ENCODE measurements at regions not wholly inside any gene's neighbourhood (a gene's known extent, or its start where the extent isn't known, plus 50 kb on each side); places are given as distances from the start of the nearest gene placed in this dataset.

DNA sequence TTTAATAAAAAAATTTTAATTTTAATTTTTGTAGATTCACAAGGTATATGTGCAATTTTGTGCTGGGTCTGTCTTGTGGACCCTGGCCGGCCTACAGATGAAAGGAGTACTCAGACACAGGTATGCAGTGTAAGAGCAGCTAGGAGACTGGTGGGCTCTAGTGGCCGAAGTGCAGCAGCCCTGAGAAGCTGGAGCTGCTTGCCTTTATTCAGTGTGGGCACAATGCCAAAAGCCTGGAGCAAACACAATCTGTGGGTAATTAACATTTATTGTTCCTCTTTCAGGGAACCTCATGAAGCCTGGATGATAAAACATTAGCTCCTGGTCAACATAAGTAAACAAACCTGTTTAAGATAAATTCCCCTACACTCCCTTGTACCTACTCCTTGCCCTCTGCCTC, 135.7 kb upstream of the SEL1L start:
- H3K9me3 ChIP-seq, result no peaks in the 10 kb centered on the region
- no peak overlapping the region for H3K27ac ChIP-seq
- no peaks in the 10 kb centered on the region for H3K27me3 ChIP-seq
- no peaks in the 10 kb centered on the region for H3K4me1 ChIP-seq (ENCODE audit: control insufficient read depth in 1 of 2, insufficient read depth in 1 of 2, low read depth in 1 of 2, low read length in 1 of 2)
- TF ChIP-seq, protein P1, sequence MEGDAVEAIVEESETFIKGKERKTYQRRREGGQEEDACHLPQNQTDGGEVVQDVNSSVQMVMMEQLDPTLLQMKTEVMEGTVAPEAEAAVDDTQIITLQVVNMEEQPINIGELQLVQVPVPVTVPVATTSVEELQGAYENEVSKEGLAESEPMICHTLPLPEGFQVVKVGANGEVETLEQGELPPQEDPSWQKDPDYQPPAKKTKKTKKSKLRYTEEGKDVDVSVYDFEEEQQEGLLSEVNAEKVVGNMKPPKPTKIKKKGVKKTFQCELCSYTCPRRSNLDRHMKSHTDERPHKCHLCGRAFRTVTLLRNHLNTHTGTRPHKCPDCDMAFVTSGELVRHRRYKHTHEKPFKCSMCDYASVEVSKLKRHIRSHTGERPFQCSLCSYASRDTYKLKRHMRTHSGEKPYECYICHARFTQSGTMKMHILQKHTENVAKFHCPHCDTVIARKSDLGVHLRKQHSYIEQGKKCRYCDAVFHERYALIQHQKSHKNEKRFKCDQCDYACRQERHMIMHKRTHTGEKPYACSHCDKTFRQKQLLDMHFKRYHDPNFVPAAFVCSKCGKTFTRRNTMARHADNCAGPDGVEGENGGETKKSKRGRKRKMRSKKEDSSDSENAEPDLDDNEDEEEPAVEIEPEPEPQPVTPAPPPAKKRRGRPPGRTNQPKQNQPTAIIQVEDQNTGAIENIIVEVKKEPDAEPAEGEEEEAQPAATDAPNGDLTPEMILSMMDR (IDR thresholded peaks at IDR 0.05), result no peak
- H3K4me3 ChIP-seq (ENCODE audit: low read depth in 1 of 2, low read length in 1 of 2), result no peak overlapping the region
- H3K36me3 ChIP-seq, result no peaks in the 10 kb centered on the region

DNA sequence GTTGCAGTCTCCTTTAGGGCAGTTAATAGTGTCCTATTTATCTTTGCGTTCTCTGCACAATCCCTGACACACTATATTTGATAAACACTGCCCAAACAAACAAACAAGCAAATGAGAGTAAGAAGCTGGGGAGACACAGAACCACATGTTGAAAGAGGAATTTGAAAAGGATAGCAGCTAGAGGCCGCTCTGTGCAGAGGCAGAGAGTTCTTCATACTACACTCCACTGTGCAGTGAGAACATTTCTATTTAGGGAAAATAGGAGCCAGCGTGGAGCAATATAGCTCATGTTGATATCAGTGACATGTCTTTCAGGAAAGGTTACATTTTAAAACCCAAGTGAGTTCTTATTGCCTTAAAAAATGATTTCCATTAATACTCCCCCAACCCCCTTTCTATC, 140.3 kb upstream of the SEL1L start:
- TF ChIP-seq, protein P1 (IDR thresholded peaks at IDR 0.05), result no peak
- Histone ChIP-seq H3K27ac (no peak overlapping the region), H3K27me3 (no peaks in the 10 kb centered on the region), H3K36me3 (no peaks in the 10 kb centered on the region), H3K9me3 (no peaks in the 10 kb centered on the region), H3K4me1 (ENCODE audit: control insufficient read depth in 1 of 2, insufficient read depth in 1 of 2, low read depth in 1 of 2, low read length in 1 of 2) (no peaks in the 10 kb centered on the region), H3K4me3 (ENCODE audit: low read depth in 1 of 2, low read length in 1 of 2) (no peak overlapping the region)

DNA sequence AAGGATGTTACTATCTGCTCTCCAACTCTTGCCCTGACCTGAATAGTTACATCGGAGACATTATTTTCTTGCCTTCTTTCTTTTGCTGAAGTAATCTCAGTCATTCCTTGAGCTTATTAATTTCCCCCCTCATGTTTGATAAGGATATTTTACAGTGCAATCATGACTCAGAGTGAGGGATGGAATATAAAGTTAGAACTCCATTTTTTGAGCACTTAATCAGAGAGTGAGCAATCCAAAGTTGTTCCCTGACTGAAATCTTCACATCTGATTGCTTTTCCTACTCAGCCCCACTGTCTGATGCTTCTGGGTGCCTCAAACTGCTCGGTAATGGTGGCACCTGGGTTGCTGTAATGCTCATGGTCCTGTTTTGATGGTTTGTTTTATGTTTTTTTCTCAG, 142.7 kb upstream of the SEL1L start:
- Histone ChIP-seq H3K27ac (no peak overlapping the region), H3K36me3 (no peaks in the 10 kb centered on the region), H3K27me3 (peaks cover 16% of the 10 kb centered on the region), H3K4me1 (ENCODE audit: control insufficient read depth in 1 of 2, insufficient read depth in 1 of 2, low read depth in 1 of 2, low read length in 1 of 2) (no peaks in the 10 kb centered on the region), H3K9me3 (no peaks in the 10 kb centered on the region), H3K4me3 (ENCODE audit: low read depth in 1 of 2, low read length in 1 of 2) (no peak overlapping the region)
- TF ChIP-seq, protein P1 (IDR thresholded peaks at IDR 0.05), result no peak

DNA sequence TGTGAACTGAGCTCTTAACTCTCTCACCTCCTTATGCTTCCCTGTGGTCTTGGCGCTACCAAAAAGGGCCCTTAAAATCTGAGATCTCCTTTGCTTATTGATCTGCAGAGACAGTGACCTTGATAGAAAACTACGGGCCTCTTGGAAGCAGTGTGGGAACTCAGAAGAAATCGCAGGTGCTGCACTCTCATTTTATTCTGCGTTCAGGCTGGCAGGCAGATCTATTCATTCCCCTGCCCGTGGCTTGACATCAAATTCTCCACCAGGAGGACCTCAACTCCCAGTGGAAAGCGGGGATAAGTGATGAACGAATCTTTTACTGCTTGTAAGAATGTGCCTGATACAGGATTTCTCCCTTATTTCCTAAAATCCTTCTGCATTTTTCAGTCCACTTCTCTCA, 143.2 kb upstream of the SEL1L start:
- Histone ChIP-seq H3K27ac (no peak overlapping the region), H3K27me3 (peaks cover 18% of the 10 kb centered on the region), H3K4me1 (ENCODE audit: control insufficient read depth in 1 of 2, insufficient read depth in 1 of 2, low read depth in 1 of 2, low read length in 1 of 2) (no peaks in the 10 kb centered on the region), H3K4me3 (ENCODE audit: low read depth in 1 of 2, low read length in 1 of 2) (no peak overlapping the region), H3K36me3 (no peaks in the 10 kb centered on the region), H3K9me3 (no peaks in the 10 kb centered on the region)
- TF ChIP-seq, protein P1 (IDR thresholded peaks at IDR 0.05), result no peak

DNA sequence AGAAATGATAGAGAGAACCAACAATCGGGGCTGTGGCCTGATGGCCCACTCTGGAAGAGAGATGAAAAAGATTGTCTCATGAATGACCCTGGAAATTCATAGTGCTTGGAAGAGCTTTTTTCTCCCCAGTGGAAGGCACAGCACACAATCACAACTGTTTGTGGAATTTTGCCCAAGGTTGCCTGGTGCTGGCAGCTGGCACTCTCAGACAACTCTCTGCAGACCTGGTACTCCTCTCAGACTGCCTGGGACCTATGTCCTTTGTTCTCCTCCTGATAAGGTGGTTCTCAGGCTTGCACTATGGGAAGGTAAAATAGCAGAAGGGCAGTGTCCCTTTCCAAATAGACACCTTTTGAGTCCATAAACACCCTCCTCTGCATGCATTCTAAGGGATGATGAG, 144.1 kb upstream of the SEL1L start:
- no peak overlapping the region for H3K27ac ChIP-seq
- H3K9me3 ChIP-seq, result no peaks in the 10 kb centered on the region
- peaks cover 18% of the 10 kb centered on the region for H3K27me3 ChIP-seq
- H3K4me3 ChIP-seq (ENCODE audit: low read depth in 1 of 2, low read length in 1 of 2), result no peak overlapping the region
- H3K36me3 ChIP-seq, result no peaks in the 10 kb centered on the region
- TF ChIP-seq, protein P1 (IDR thresholded peaks at IDR 0.05), result no peak
- H3K4me1 ChIP-seq (ENCODE audit: control insufficient read depth in 1 of 2, insufficient read depth in 1 of 2, low read depth in 1 of 2, low read length in 1 of 2), result no peaks in the 10 kb centered on the region

DNA sequence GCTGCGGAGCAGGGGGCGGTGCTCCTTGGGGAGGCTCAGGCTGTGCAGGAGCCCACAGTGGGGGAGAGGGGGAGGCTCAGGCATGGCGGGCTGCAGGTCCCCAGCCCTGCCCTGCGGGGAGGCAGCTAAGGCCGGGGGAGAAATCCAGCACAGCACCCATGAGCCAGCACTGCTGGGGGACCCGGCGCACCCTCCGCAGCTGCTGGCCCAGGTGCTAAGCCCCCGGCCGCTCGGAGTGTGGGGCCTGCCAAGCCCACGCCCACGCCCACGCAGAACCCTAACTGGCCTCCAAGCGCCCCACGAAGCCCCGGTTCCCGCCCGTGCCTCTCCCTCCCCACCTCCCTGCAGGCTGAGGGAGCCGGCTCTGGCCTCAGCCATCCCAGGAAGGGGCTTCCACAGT, 145.6 kb upstream of the SEL1L start:
- Histone ChIP-seq H3K9me3 (no peaks in the 10 kb centered on the region), H3K4me3 (ENCODE audit: low read depth in 1 of 2, low read length in 1 of 2) (no peak overlapping the region), H3K36me3 (no peaks in the 10 kb centered on the region), H3K27ac (no peak overlapping the region), H3K27me3 (peaks cover 18% of the 10 kb centered on the region), H3K4me1 (ENCODE audit: control insufficient read depth in 1 of 2, insufficient read depth in 1 of 2, low read depth in 1 of 2, low read length in 1 of 2) (no peaks in the 10 kb centered on the region)
- TF ChIP-seq, protein P1 (IDR thresholded peaks at IDR 0.05), result no peak
